HG03196 (cell line): ENCODE measurements at regions not wholly inside any gene's neighbourhood (a gene's known extent, or its start where the extent isn't known, plus 50 kb on each side); places are given as distances from the start of the nearest gene placed in this dataset.
"Not testable (repeated sequence)": the region's sequence is repeated elsewhere in the genome, so short reads cannot be mapped to it uniquely, and the experiment has no call there.

Source experiments
- ATAC-seq: cut with Tn5 transposase; IDR thresholded peaks from one replicate; pipeline ENCODE4 v1.9.1; 2021; ENCODE audit not compliant: unreplicated experiment

- ATAC-seq, result no peak
Measured at GRCh38 chrX:148259990-148260389, 240.4 kb upstream of the AFF2 start.

- no peak for ATAC-seq
Measured at GRCh38 chrX:148265829-148266228, 234.6 kb upstream of the AFF2 start.

GRCh38 chrX:148268673-148269072, 231.7 kb upstream of the AFF2 start:
- no peak for ATAC-seq

- ATAC-seq, result no peak
Measured at GRCh38 chrX:148269513-148269912, 230.9 kb upstream of the AFF2 start.

GRCh38 chrX:148270499-148270898, 229.9 kb upstream of the AFF2 start:
- ATAC-seq, result no peak

- ATAC-seq, result no peak
Measured at GRCh38 chrX:148271263-148271662, 229.2 kb upstream of the AFF2 start.

GRCh38 chrX:148281920-148282319, 218.5 kb upstream of the AFF2 start:
- no peak for ATAC-seq

- ATAC-seq, result no peak
Measured at GRCh38 chrX:148282504-148282903, 217.9 kb upstream of the AFF2 start.

- no peak for ATAC-seq
Measured at GRCh38 chrX:148284056-148284455, 216.4 kb upstream of the AFF2 start.

- ATAC-seq, result no peak
Measured at GRCh38 chrX:148284821-148285220, 215.6 kb upstream of the AFF2 start.

- ATAC-seq, result no peak
Measured at GRCh38 chrX:148288451-148288850, 212.0 kb upstream of the AFF2 start.

- no peak for ATAC-seq
Measured at GRCh38 chrX:148290041-148290440, 210.4 kb upstream of the AFF2 start.

GRCh38 chrX:148290931-148291330, 209.5 kb upstream of the AFF2 start:
- no peak for ATAC-seq

- ATAC-seq, result no peak
Measured at GRCh38 chrX:148298737-148299136, 201.7 kb upstream of the AFF2 start.

GRCh38 chrX:148305214-148305613, 195.2 kb upstream of the AFF2 start:
- ATAC-seq, result not testable (repeated sequence)

- ATAC-seq, result no peak
Measured at GRCh38 chrX:148309413-148309812, 191.0 kb upstream of the AFF2 start.

- ATAC-seq, result no peak
Measured at GRCh38 chrX:148310426-148311165, 189.8 kb upstream of the AFF2 start.

GRCh38 chrX:148311544-148311943, 188.9 kb upstream of the AFF2 start:
- ATAC-seq, result no peak

GRCh38 chrX:148314876-148315275, 185.5 kb upstream of the AFF2 start:
- ATAC-seq, result no peak

- ATAC-seq, result no peak
Measured at GRCh38 chrX:148316446-148316845, 184.0 kb upstream of the AFF2 start.

GRCh38 chrX:148322906-148323305, 177.5 kb upstream of the AFF2 start:
- no peak for ATAC-seq

- no peak for ATAC-seq
Measured at GRCh38 chrX:148333989-148334388, 166.4 kb upstream of the AFF2 start.

- no peak for ATAC-seq
Measured at GRCh38 chrX:148337873-148338272, 162.5 kb upstream of the AFF2 start.
